Testis (tissue), 2 donors: ENCODE measurements at regions not wholly inside any gene's neighbourhood (a gene's known extent, or its start where the extent isn't known, plus 50 kb on each side); places are given as distances from the start of the nearest gene placed in this dataset.

ENCODE experiments used
- CTCF ChIP-seq, 3 experiments: fragments of 450-650 bp in 2 of 3; fragments of 200-600 bp in 1 of 3; sonication (generic) in 1 of 3; IDR thresholded peaks; one replicate each; pipeline ENCODE4 v1.5.1; 2016 to 2019; ENCODE audit warnings: antibody characterized with exemption in 3 of 3, mild to moderate bottlenecking in 2 of 3, moderate library complexity in 1 of 3
- POLR2A ChIP-seq: fragments of 450-650 bp; IDR thresholded peaks from one replicate; pipeline ENCODE4 v1.6.1; 2017; ENCODE audit warnings: antibody characterized with exemption, mild to moderate bottlenecking, moderate library complexity

GRCh38 chr4:187944179-187944578 is 51.4 kb upstream of the ZFP42 start:
- no peak for TF ChIP-seq CTCF (IDR thresholded peaks at IDR 0.05)
- no peak for TF ChIP-seq POLR2A
